ENCODE measurements at regions not wholly inside any gene's neighbourhood (a gene's known extent, or its start where the extent isn't known, plus 50 kb on each side); places are given as distances from the start of the nearest gene placed in this dataset.
A peak's percentile ranks its signal among the peaks of the same experiment; 100 is the strongest.

GRCh38 chr13:22137361-22138050 lies 466.6 kb downstream of the FGF9 start:
- Histone ChIP-seq H3K4ac (ENCODE audit: low read depth, low read length) (no peak overlapping the region), H3K27ac (ENCODE audit: low read depth, low read length) (no peak overlapping the region), H3K79me1 (ENCODE audit: low read length) (no peaks in the 10 kb centered on the region), H2AFZ (ENCODE audit: insufficient read depth, low read length, poor library complexity) (no peak overlapping the region), H3K18ac (ENCODE audit: low read length) (no peak overlapping the region), H2BK12ac (ENCODE audit: low read length) (no peak overlapping the region), H2AK5ac (ENCODE audit: low read length) (no peak overlapping the region), H3K36me3 (ENCODE audit: control insufficient read depth in 1 of 2, insufficient read depth in 2 of 2, low read length in 2 of 2) (no peaks in the 10 kb centered on the region), H4K12ac (ENCODE audit: low read depth, low read length) (no peak overlapping the region), H3K9me3 (ENCODE audit: insufficient read depth, low read depth, low read length) (no peaks in the 10 kb centered on the region), H3K23ac (ENCODE audit: low read length) (no peak overlapping the region), H2BK5ac (ENCODE audit: low read depth, low read length, poor library complexity) (no peak overlapping the region), H3K4me3 (ENCODE audit: low read depth, low read length) (no peak overlapping the region), H3K4me2 (ENCODE audit: low read length) (no peak overlapping the region), H2BK120ac (ENCODE audit: insufficient read depth, low read length, poor library complexity) (no peak overlapping the region), H3K4me1 (ENCODE audit: control insufficient read depth in 1 of 2, insufficient read depth in 2 of 2, low read length in 2 of 2) (peaks cover 6 to 7% of the 10 kb centered on the region in 2 experiments), H3K79me2 (ENCODE audit: control insufficient read depth, insufficient read depth, low read length, poor library complexity) (no peaks in the 10 kb centered on the region), H3K27me3 (ENCODE audit: insufficient read depth, low read length) (no peaks in the 10 kb centered on the region), H4K8ac (ENCODE audit: low read depth, low read length) (no peak overlapping the region), H3K9ac (ENCODE audit: low read length) (no peak overlapping the region), H3K14ac (ENCODE audit: low read length) (no peak overlapping the region), H4K91ac (ENCODE audit: low read depth, low read length) (no peak overlapping the region)
- DNase-seq, result no peak
- no CpG with 5 or more reads among the region's 4 CpGs for WGBS (ENCODE audit: extremely low coverage, insufficient coverage, insufficient read length)

GRCh38 chr13:22138947-22139346 lies 468.1 kb downstream of the FGF9 start:
- no peak overlapping the region for H4K91ac ChIP-seq (ENCODE audit: low read depth, low read length)
- no peaks in the 10 kb centered on the region for H3K9me3 ChIP-seq (ENCODE audit: insufficient read depth, low read depth, low read length)
- no peak overlapping the region for H2BK120ac ChIP-seq (ENCODE audit: insufficient read depth, low read length, poor library complexity)
- peaks cover 6 to 7% of the 10 kb centered on the region in 2 experiments for H3K4me1 ChIP-seq (ENCODE audit: control insufficient read depth in 1 of 2, insufficient read depth in 2 of 2, low read length in 2 of 2)
- WGBS (ENCODE audit: extremely low coverage, insufficient coverage, insufficient read length), result no CpG with 5 or more reads among the region's 8 CpGs
- no peaks in the 10 kb centered on the region for H3K79me2 ChIP-seq (ENCODE audit: control insufficient read depth, insufficient read depth, low read length, poor library complexity)
- no peak overlapping the region for H4K12ac ChIP-seq (ENCODE audit: low read depth, low read length)
- H4K8ac ChIP-seq (ENCODE audit: low read depth, low read length), result no peak overlapping the region
- H3K23ac ChIP-seq (ENCODE audit: low read length), result no peak overlapping the region
- H3K14ac ChIP-seq (ENCODE audit: low read length), result no peak overlapping the region
- H3K4me2 ChIP-seq (ENCODE audit: low read length), result no peak overlapping the region
- no peak overlapping the region for H3K18ac ChIP-seq (ENCODE audit: low read length)
- H2BK12ac ChIP-seq (ENCODE audit: low read length), result no peak overlapping the region
- no peaks in the 10 kb centered on the region for H3K36me3 ChIP-seq (ENCODE audit: control insufficient read depth in 1 of 2, insufficient read depth in 2 of 2, low read length in 2 of 2)
- no peak overlapping the region for H2BK5ac ChIP-seq (ENCODE audit: low read depth, low read length, poor library complexity)
- H3K79me1 ChIP-seq (ENCODE audit: low read length), result no peaks in the 10 kb centered on the region
- no peak overlapping the region for H2AK5ac ChIP-seq (ENCODE audit: low read length)
- H3K4me3 ChIP-seq (ENCODE audit: low read depth, low read length), result no peak overlapping the region
- DNase-seq, result no peak
- H3K27ac ChIP-seq (ENCODE audit: low read depth, low read length), result no peak overlapping the region
- no peak overlapping the region for H3K4ac ChIP-seq (ENCODE audit: low read depth, low read length)
- H3K9ac ChIP-seq (ENCODE audit: low read length), result no peak overlapping the region
- no peaks in the 10 kb centered on the region for H3K27me3 ChIP-seq (ENCODE audit: insufficient read depth, low read length)
- H2AFZ ChIP-seq (ENCODE audit: insufficient read depth, low read length, poor library complexity), result no peak overlapping the region

GRCh38 chr13:22141716-22142115 lies 470.8 kb downstream of the FGF9 start:
- Histone ChIP-seq H3K14ac (ENCODE audit: low read length) (no peak overlapping the region), H2BK120ac (ENCODE audit: insufficient read depth, low read length, poor library complexity) (no peak overlapping the region), H2BK12ac (ENCODE audit: low read length) (no peak overlapping the region), H3K4me2 (ENCODE audit: low read length) (no peak overlapping the region), H2AFZ (ENCODE audit: insufficient read depth, low read length, poor library complexity) (no peak overlapping the region), H4K91ac (ENCODE audit: low read depth, low read length) (no peak overlapping the region), H3K23ac (ENCODE audit: low read length) (no peak overlapping the region), H3K4me1 (ENCODE audit: control insufficient read depth in 1 of 2, insufficient read depth in 2 of 2, low read length in 2 of 2) (no peaks in the 10 kb centered on the region), H3K9me3 (ENCODE audit: insufficient read depth, low read depth, low read length) (no peaks in the 10 kb centered on the region), H3K27ac (ENCODE audit: low read depth, low read length) (no peak overlapping the region), H4K12ac (ENCODE audit: low read depth, low read length) (no peak overlapping the region), H3K4me3 (ENCODE audit: low read depth, low read length) (no peak overlapping the region), H3K9ac (ENCODE audit: low read length) (no peak overlapping the region), H3K4ac (ENCODE audit: low read depth, low read length) (no peak overlapping the region), H4K8ac (ENCODE audit: low read depth, low read length) (no peak overlapping the region), H3K79me2 (ENCODE audit: control insufficient read depth, insufficient read depth, low read length, poor library complexity) (no peaks in the 10 kb centered on the region), H2BK5ac (ENCODE audit: low read depth, low read length, poor library complexity) (no peak overlapping the region), H3K27me3 (ENCODE audit: insufficient read depth, low read length) (no peaks in the 10 kb centered on the region), H3K36me3 (ENCODE audit: control insufficient read depth in 1 of 2, insufficient read depth in 2 of 2, low read length in 2 of 2) (no peaks in the 10 kb centered on the region), H3K79me1 (ENCODE audit: low read length) (no peaks in the 10 kb centered on the region), H3K18ac (ENCODE audit: low read length) (no peak overlapping the region), H2AK5ac (ENCODE audit: low read length) (no peak overlapping the region)
- DNase-seq, result no peak
- no CpG with 5 or more reads among the region's 1 CpG for WGBS (ENCODE audit: extremely low coverage, insufficient coverage, insufficient read length)

- H2BK12ac ChIP-seq (ENCODE audit: low read length), result no peak overlapping the region
- no peak overlapping the region for H3K4me3 ChIP-seq (ENCODE audit: low read depth, low read length)
- no peak overlapping the region for H4K8ac ChIP-seq (ENCODE audit: low read depth, low read length)
- H3K9me3 ChIP-seq (ENCODE audit: insufficient read depth, low read depth, low read length), result no peaks in the 10 kb centered on the region
- no peak overlapping the region for H3K23ac ChIP-seq (ENCODE audit: low read length)
- no CpG with 5 or more reads among the region's 1 CpG for whole genome bisulfite sequencing (ENCODE audit: extremely low coverage, insufficient coverage, insufficient read length)
- no peaks in the 10 kb centered on the region for H3K79me2 ChIP-seq (ENCODE audit: control insufficient read depth, insufficient read depth, low read length, poor library complexity)
- no peaks in the 10 kb centered on the region for H3K36me3 ChIP-seq (ENCODE audit: control insufficient read depth in 1 of 2, insufficient read depth in 2 of 2, low read length in 2 of 2)
- no peak overlapping the region for H3K18ac ChIP-seq (ENCODE audit: low read length)
- no peaks in the 10 kb centered on the region for H3K79me1 ChIP-seq (ENCODE audit: low read length)
- H3K14ac ChIP-seq (ENCODE audit: low read length), result no peak overlapping the region
- no peak overlapping the region for H3K4ac ChIP-seq (ENCODE audit: low read depth, low read length)
- no peak overlapping the region for H3K9ac ChIP-seq (ENCODE audit: low read length)
- H3K27ac ChIP-seq (ENCODE audit: low read depth, low read length), result no peak overlapping the region
- H4K91ac ChIP-seq (ENCODE audit: low read depth, low read length), result no peak overlapping the region
- no peak overlapping the region for H2BK5ac ChIP-seq (ENCODE audit: low read depth, low read length, poor library complexity)
- no peak overlapping the region for H2AK5ac ChIP-seq (ENCODE audit: low read length)
- H4K12ac ChIP-seq (ENCODE audit: low read depth, low read length), result no peak overlapping the region
- DNase-seq, result peak in 1 of 2 donors; percentile 20
- no peak overlapping the region for H3K4me2 ChIP-seq (ENCODE audit: low read length)
- no peaks in the 10 kb centered on the region for H3K4me1 ChIP-seq (ENCODE audit: control insufficient read depth in 1 of 2, insufficient read depth in 2 of 2, low read length in 2 of 2)
- H2AFZ ChIP-seq (ENCODE audit: insufficient read depth, low read length, poor library complexity), result no peak overlapping the region
- no peak overlapping the region for H2BK120ac ChIP-seq (ENCODE audit: insufficient read depth, low read length, poor library complexity)
- H3K27me3 ChIP-seq (ENCODE audit: insufficient read depth, low read length), result no peaks in the 10 kb centered on the region
Observed at GRCh38 chr13:22143671-22144070, 472.8 kb downstream of the FGF9 start.
